Type B pancreatic cell (in vitro differentiated cells): ENCODE measurements at regions not wholly inside any gene's neighbourhood (a gene's known extent, or its start where the extent isn't known, plus 50 kb on each side); places are given as distances from the start of the nearest gene placed in this dataset.

Experiments used
- DNase-seq: peaks from one replicate; pipeline ENCODE4 v3.0.0; 2021; ENCODE audit warnings: mixed read lengths; ENCODE audit not compliant: unreplicated experiment; ENCODE audit errors: extremely low spot score
- H3K27ac Mint-ChIP-seq: 2 replicates; pipeline ENCODE4 v1.8.0; 2021; ENCODE audit warnings: mild to moderate bottlenecking, mixed read lengths
- H3K27me3 Mint-ChIP-seq: 2 replicates; pipeline ENCODE4 v1.8.0; 2021; ENCODE audit warnings: mixed read lengths
- H3K36me3 Mint-ChIP-seq: 2 replicates; pipeline ENCODE4 v1.8.0; 2021; ENCODE audit warnings: mixed read lengths
- H3K4me1 Mint-ChIP-seq: one replicate; pipeline ENCODE4 v1.8.0; 2021; ENCODE audit warnings: mixed read lengths; ENCODE audit not compliant: unreplicated experiment
- H3K4me3 Mint-ChIP-seq: 2 replicates; pipeline ENCODE4 v1.8.0; 2021; ENCODE audit warnings: mild to moderate bottlenecking, mixed read lengths
- H3K9me3 Mint-ChIP-seq: 2 replicates; pipeline ENCODE4 v1.8.0; 2021; ENCODE audit warnings: mixed read lengths
- CTCF ChIP-seq: fragments of 200-600 bp; sonication (generic); conservative IDR thresholded peaks from 2 replicates; pipeline ENCODE4 v1.5.0; 2021; ENCODE audit warnings: antibody characterized with exemption, mild to moderate bottlenecking

GRCh38 chr14:76940021-76940760 lies 88.3 kb downstream of the IRF2BPL start:
- no peaks in the 10 kb centered on the region for H3K9me3 Mint-ChIP-seq
- H3K36me3 Mint-ChIP-seq = no peaks in the 10 kb centered on the region
- H3K27me3 Mint-ChIP-seq = no peaks in the 10 kb centered on the region
- no peak for DNase-seq
- H3K4me1 Mint-ChIP-seq = peaks cover 40% of the 10 kb centered on the region
- TF ChIP-seq CTCF = no peak
- no peak overlapping the region for H3K4me3 Mint-ChIP-seq
- peak overlapping the region; percentile 43 for H3K27ac Mint-ChIP-seq

GRCh38 chr14:76939015-76939742 lies 89.3 kb downstream of the IRF2BPL start:
- Mint-ChIP-seq H3K27me3 (no peaks in the 10 kb centered on the region), H3K4me1 (peaks cover 41% of the 10 kb centered on the region), H3K4me3 (no peak overlapping the region), H3K27ac (no peak overlapping the region), H3K36me3 (no peaks in the 10 kb centered on the region), H3K9me3 (no peaks in the 10 kb centered on the region)
- no peak for TF ChIP-seq CTCF
- DNase-seq = no peak

GRCh38 chr14:76938092-76938500 lies 90.4 kb downstream of the IRF2BPL start:
- Mint-ChIP-seq H3K27ac (peak overlapping the region; percentile 18), H3K9me3 (no peaks in the 10 kb centered on the region), H3K4me3 (no peak overlapping the region), H3K36me3 (no peaks in the 10 kb centered on the region), H3K4me1 (peaks cover 40% of the 10 kb centered on the region), H3K27me3 (no peaks in the 10 kb centered on the region)
- no peak for TF ChIP-seq CTCF
- DNase-seq = no peak

GRCh38 chr14:76937181-76938091 lies 91.1 kb downstream of the IRF2BPL start:
- no peaks in the 10 kb centered on the region for H3K9me3 Mint-ChIP-seq
- peak overlapping the region; percentile 53 for H3K27ac Mint-ChIP-seq
- H3K4me3 Mint-ChIP-seq = peak overlapping the region; percentile 25
- peaks cover 38% of the 10 kb centered on the region for H3K4me1 Mint-ChIP-seq
- H3K36me3 Mint-ChIP-seq = no peaks in the 10 kb centered on the region
- TF ChIP-seq CTCF = no peak
- H3K27me3 Mint-ChIP-seq = no peaks in the 10 kb centered on the region
- DNase-seq = no peak

GRCh38 chr14:76936483-76936882 lies 92.0 kb downstream of the IRF2BPL start:
- no peak for DNase-seq
- H3K4me1 Mint-ChIP-seq = peaks cover 41% of the 10 kb centered on the region
- no peaks in the 10 kb centered on the region for H3K36me3 Mint-ChIP-seq
- H3K27me3 Mint-ChIP-seq = no peaks in the 10 kb centered on the region
- H3K27ac Mint-ChIP-seq = no peak overlapping the region
- no peak overlapping the region for H3K4me3 Mint-ChIP-seq
- TF ChIP-seq CTCF = no peak
- H3K9me3 Mint-ChIP-seq = no peaks in the 10 kb centered on the region
